GM18511 (cell line): ENCODE measurements at regions not wholly inside any gene's neighbourhood (a gene's known extent, or its start where the extent isn't known, plus 50 kb on each side); places are given as distances from the start of the nearest gene placed in this dataset.
"Not testable (repeated sequence)": the region's sequence is repeated elsewhere in the genome, so short reads cannot be mapped to it uniquely, and the experiment has no call there.

Experiments
- ATAC-seq: cut with Tn5 transposase; IDR thresholded peaks from one replicate; pipeline ENCODE4 v1.9.1; 2021; ENCODE audit warnings: mild to moderate bottlenecking, moderate library complexity; ENCODE audit not compliant: unreplicated experiment

- ATAC-seq = no peak
Observed at GRCh38 chr7:110521357-110521911, 569.5 kb upstream of the LRRN3 start.

- ATAC-seq = no peak
Observed at GRCh38 chr7:110522061-110522760, 568.7 kb upstream of the LRRN3 start.

GRCh38 chr7:110522761-110523200 lies 568.1 kb upstream of the LRRN3 start:
- ATAC-seq = peak; percentile 54

GRCh38 chr7:110529175-110529574 lies 561.8 kb upstream of the LRRN3 start:
- ATAC-seq = no peak

- ATAC-seq = no peak
Observed at GRCh38 chr7:110531186-110531585, 559.7 kb upstream of the LRRN3 start.

- no peak for ATAC-seq
Observed at GRCh38 chr7:110534241-110534931, 556.5 kb upstream of the LRRN3 start.

- ATAC-seq = no peak
Observed at GRCh38 chr7:110539216-110539615, 551.7 kb upstream of the LRRN3 start.

- no peak for ATAC-seq
Observed at GRCh38 chr7:110541962-110542361, 549.0 kb upstream of the LRRN3 start.

GRCh38 chr7:110544194-110544593 lies 546.7 kb upstream of the LRRN3 start:
- ATAC-seq = no peak

- no peak for ATAC-seq
Observed at GRCh38 chr7:110548372-110548771, 542.6 kb upstream of the LRRN3 start.

GRCh38 chr7:110557136-110557535 lies 533.8 kb upstream of the LRRN3 start:
- no peak for ATAC-seq

- not testable (repeated sequence) for ATAC-seq
Observed at GRCh38 chr7:110563286-110563685, 527.6 kb upstream of the LRRN3 start.

GRCh38 chr7:110564246-110564645 lies 526.7 kb upstream of the LRRN3 start:
- ATAC-seq = no peak

- ATAC-seq = no peak
Observed at GRCh38 chr7:110568388-110568787, 522.5 kb upstream of the LRRN3 start.

GRCh38 chr7:110568932-110569331 lies 522.0 kb upstream of the LRRN3 start:
- ATAC-seq = no peak

GRCh38 chr7:110569486-110570205 lies 521.3 kb upstream of the LRRN3 start:
- ATAC-seq = no peak

GRCh38 chr7:110573862-110574528 lies 516.9 kb upstream of the LRRN3 start:
- ATAC-seq = no peak

- ATAC-seq = no peak
Observed at GRCh38 chr7:110587294-110587693, 503.6 kb upstream of the LRRN3 start.

- ATAC-seq = no peak
Observed at GRCh38 chr7:110590415-110590814, 500.5 kb upstream of the LRRN3 start.

GRCh38 chr7:110591341-110591740 lies 499.6 kb upstream of the LRRN3 start:
- no peak for ATAC-seq

GRCh38 chr7:110592557-110592956 lies 498.4 kb upstream of the LRRN3 start:
- no peak for ATAC-seq
